GM12878 (cell line): ENCODE measurements at regions not wholly inside any gene's neighbourhood (a gene's known extent, or its start where the extent isn't known, plus 50 kb on each side); places are given as distances from the start of the nearest gene placed in this dataset.

ENCODE experiments used
- ATF7 ChIP-seq: fragments of 450-650 bp; IDR thresholded peaks from 2 replicates; pipeline ENCODE4 v1.6.1; 2016; ENCODE audit warnings: low read depth, mild to moderate bottlenecking
- ELK1 ChIP-seq: IDR thresholded peaks from 2 replicates; pipeline ENCODE4 v1.6.1; 2012; ENCODE audit warnings: low read depth, low read length, improper control_type of control experiment
- JUNB ChIP-seq: IDR thresholded peaks from 2 replicates; pipeline ENCODE4 v1.6.1; 2016; ENCODE audit warnings: antibody characterized with exemption, mild to moderate bottlenecking
- LARP7 ChIP-seq: fragments of 450-650 bp; IDR thresholded peaks from 2 replicates; pipeline ENCODE4 v1.6.1; 2017; ENCODE audit warnings: mild to moderate bottlenecking
- MYC ChIP-seq: IDR thresholded peaks from 2 replicates; pipeline ENCODE4 v1.6.1; 2011; ENCODE audit warnings: mild to moderate bottlenecking, low read length, moderate library complexity, inconsistent platforms; ENCODE audit not compliant: insufficient read depth, insufficient replicate concordance, insufficient read length, severe bottlenecking
- NFYA ChIP-seq: IDR thresholded peaks from 2 replicates; pipeline ENCODE4 v1.6.1; 2011; ENCODE audit warnings: low read depth, mild to moderate bottlenecking, low read length, improper control_type of control experiment, borderline replicate concordance
- NR2C1 ChIP-seq: fragments of 450-650 bp; IDR thresholded peaks from 2 replicates; pipeline ENCODE4 v1.6.1; 2017; ENCODE audit warnings: antibody characterized with exemption, mild to moderate bottlenecking, moderate library complexity
- PML ChIP-seq: IDR thresholded peaks from 2 replicates; pipeline ENCODE4 v1.6.1; 2012; ENCODE audit warnings: low read length, inconsistent platforms
- POLR2AphosphoS5 ChIP-seq: IDR thresholded peaks from 2 replicates; pipeline ENCODE4 v1.6.1; 2011; ENCODE audit warnings: mild to moderate bottlenecking, low read length, inconsistent platforms
- TF ChIP-seq, protein P1 (sequence below), 3 experiments: IDR thresholded peaks in 2 of 3; conservative IDR thresholded peaks in 1 of 3; 2 replicates each; pipeline ENCODE4 v1.5.1; 2011; ENCODE audit warnings: low read depth in 3 of 3, low read length in 3 of 3, mild to moderate bottlenecking in 3 of 3, control low read depth in 2 of 3, moderate library complexity in 2 of 3, inconsistent platforms in 1 of 3, mixed read lengths in 1 of 3; ENCODE audit not compliant: control insufficient read depth in 2 of 3, insufficient read depth in 1 of 3; ENCODE audit errors: extremely low read depth in 1 of 3
- TF ChIP-seq, protein P2 (sequence below): fragments of 450-650 bp; formaldehyde crosslinking; IDR thresholded peaks from 2 replicates; pipeline ENCODE4 v1.4.0; 2020; ENCODE audit warnings: mild to moderate bottlenecking, moderate library complexity

GRCh38 chr2:121965661-121966060 lies 210.2 kb downstream of the TSN start:
- TF ChIP-seq NR2C1 (no peak), PML (no peak), POLR2AphosphoS5 (no peak), ATF7 (no peak), MYC (no peak), ELK1 (no peak), NFYA (no peak), JUNB (no peak), LARP7 (no peak)
- TF ChIP-seq, protein P1, sequence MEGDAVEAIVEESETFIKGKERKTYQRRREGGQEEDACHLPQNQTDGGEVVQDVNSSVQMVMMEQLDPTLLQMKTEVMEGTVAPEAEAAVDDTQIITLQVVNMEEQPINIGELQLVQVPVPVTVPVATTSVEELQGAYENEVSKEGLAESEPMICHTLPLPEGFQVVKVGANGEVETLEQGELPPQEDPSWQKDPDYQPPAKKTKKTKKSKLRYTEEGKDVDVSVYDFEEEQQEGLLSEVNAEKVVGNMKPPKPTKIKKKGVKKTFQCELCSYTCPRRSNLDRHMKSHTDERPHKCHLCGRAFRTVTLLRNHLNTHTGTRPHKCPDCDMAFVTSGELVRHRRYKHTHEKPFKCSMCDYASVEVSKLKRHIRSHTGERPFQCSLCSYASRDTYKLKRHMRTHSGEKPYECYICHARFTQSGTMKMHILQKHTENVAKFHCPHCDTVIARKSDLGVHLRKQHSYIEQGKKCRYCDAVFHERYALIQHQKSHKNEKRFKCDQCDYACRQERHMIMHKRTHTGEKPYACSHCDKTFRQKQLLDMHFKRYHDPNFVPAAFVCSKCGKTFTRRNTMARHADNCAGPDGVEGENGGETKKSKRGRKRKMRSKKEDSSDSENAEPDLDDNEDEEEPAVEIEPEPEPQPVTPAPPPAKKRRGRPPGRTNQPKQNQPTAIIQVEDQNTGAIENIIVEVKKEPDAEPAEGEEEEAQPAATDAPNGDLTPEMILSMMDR (IDR thresholded peaks at IDR 0.05 in 2 of 3, conservative IDR thresholded peaks at IDR 0.05 in 1 of 3; ENCODE audit: control insufficient read depth in 2 of 3, extremely low read depth in 1 of 3, insufficient read depth in 1 of 3, low read depth in 3 of 3, low read length in 3 of 3), result no peak
- TF ChIP-seq, protein P2, sequence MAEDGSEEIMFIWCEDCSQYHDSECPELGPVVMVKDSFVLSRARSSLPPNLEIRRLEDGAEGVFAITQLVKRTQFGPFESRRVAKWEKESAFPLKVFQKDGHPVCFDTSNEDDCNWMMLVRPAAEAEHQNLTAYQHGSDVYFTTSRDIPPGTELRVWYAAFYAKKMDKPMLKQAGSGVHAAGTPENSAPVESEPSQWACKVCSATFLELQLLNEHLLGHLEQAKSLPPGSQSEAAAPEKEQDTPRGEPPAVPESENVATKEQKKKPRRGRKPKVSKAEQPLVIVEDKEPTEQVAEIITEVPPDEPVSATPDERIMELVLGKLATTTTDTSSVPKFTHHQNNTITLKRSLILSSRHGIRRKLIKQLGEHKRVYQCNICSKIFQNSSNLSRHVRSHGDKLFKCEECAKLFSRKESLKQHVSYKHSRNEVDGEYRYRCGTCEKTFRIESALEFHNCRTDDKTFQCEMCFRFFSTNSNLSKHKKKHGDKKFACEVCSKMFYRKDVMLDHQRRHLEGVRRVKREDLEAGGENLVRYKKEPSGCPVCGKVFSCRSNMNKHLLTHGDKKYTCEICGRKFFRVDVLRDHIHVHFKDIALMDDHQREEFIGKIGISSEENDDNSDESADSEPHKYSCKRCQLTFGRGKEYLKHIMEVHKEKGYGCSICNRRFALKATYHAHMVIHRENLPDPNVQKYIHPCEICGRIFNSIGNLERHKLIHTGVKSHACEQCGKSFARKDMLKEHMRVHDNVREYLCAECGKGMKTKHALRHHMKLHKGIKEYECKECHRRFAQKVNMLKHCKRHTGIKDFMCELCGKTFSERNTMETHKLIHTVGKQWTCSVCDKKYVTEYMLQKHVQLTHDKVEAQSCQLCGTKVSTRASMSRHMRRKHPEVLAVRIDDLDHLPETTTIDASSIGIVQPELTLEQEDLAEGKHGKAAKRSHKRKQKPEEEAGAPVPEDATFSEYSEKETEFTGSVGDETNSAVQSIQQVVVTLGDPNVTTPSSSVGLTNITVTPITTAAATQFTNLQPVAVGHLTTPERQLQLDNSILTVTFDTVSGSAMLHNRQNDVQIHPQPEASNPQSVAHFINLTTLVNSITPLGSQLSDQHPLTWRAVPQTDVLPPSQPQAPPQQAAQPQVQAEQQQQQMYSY, result no peak
